HG02610 (cell line): ENCODE measurements at regions not wholly inside any gene's neighbourhood (a gene's known extent, or its start where the extent isn't known, plus 50 kb on each side); places are given as distances from the start of the nearest gene placed in this dataset.

Source experiments
- ATAC-seq: cut with Tn5 transposase; IDR thresholded peaks from one replicate; pipeline ENCODE4 v1.9.1; 2021; ENCODE audit warnings: mild to moderate bottlenecking, moderate library complexity; ENCODE audit not compliant: unreplicated experiment

DNA sequence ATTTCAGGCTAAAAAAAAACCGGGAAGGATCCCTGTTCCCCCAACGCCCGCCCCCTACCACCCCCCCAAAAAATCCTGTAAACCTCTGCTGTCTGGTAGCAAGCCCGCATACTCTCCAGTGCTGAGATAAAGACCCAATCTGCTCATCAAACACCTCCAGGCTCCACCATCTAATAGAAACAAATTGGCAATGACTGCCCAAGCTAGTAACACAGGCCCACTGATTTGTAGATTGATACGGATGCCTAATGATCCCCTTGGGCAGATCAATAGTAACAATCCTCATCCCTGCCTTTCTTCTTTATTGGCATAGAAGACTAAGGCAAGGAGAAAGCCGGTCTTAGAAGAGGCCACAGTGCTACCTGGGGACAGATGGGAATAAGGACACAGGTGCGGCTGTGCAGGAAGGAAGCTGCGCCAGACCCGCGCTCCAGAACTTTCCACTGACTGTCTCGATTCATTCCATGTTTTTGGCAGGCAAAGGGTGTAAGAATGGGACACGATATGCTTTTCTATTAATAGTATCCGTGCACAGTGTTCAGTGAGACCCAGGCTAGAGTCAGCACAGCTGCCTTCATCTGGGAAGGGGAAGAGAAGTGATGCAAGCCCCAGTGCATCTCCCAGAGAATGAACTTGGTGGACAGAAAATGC, 407.6 kb upstream of the PSMD7 start:
- ATAC-seq = no peak

DNA sequence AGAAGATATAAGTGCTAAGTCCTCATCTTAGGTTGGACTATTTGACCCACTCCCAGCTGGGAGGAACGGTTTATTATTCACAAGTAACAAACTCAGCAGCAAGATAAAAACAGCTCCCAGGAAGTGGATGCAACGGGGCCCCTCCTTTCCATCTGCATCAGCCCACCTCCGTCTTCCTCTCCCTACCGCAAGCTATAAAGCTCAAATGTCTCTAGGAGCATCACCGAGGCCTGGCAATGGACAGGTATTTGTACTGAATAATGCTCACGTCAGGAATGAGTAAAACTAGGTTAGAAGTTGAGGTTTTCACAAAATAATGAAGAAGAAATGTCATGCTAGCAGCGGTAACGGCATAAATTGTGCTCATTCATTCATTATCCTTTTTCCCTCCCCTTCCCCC, 408.7 kb upstream of the PSMD7 start:
- no peak for ATAC-seq

DNA sequence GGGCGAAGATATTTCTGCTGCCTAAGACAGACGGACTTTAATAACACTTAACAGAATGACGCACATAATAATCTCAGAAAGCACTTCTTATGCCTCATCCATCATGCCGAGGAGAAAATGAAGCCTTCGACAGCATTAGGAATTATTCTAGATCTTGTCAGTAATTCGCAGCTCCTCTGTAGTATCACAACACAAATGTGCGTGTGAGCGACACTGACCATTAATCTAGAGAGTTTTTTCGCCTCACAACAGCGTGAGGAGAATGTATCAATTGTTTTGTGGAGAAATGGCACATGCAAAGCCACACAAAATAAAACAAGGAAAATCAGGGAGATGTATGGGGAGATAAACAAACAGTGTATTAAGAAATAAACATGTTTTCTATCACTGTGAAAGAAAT, 410.2 kb upstream of the PSMD7 start:
- no peak for ATAC-seq

DNA sequence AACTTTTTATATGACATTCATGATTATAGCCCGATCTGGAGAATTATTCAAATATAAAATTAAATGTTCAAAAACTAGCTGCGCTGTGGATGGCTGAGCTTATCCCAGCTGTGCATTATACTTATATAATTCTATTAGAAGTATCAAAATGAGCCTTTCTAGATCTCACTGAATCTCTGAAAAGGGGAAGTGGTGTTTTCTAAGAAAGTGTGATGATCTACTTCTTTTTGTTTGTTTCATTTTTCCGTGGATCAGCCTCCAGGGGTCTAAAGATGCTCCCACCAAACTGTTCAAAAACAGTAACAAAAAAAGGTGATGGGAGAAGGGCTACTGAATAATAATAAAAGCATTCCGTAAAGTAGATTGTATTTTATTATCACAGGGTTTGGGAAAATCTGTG, 411.3 kb upstream of the PSMD7 start:
- ATAC-seq = no peak

DNA sequence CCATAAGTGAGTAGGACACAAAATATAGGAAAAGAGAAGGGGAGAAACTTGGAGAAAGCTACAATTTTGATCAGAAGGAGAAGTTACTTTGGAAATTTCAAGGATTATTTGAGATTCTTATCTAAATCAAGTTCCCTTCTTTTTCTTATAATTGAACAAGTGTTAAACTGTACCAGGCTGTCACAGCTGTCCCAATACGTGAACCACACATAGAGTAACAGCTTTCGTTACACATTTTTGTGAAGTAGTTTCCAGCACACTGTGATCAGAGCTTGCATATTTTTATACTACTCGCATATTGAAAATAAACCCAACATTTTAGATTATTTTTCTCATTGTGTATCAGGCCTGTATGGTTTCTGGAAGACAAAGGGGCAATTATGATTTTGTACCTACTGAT, 412.8 kb upstream of the PSMD7 start:
- no peak for ATAC-seq

DNA sequence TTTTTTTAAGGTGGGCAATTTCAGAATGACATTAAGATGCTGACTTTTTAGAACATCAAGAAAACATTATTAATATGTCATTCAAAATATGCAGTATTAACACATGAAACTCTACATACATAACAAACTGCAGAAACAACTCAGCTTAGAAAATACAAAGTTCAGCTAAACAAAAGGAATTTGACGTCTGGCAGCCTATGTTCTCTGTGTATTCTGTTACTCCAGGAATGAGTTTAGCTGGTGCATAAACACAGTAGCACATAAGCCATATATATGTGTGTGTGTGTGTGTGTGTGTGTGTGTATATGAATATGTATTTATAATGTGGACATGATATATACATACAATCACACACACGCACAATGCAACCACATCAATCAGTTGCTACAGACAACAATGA, 413.5 kb upstream of the PSMD7 start:
- ATAC-seq = no peak

DNA sequence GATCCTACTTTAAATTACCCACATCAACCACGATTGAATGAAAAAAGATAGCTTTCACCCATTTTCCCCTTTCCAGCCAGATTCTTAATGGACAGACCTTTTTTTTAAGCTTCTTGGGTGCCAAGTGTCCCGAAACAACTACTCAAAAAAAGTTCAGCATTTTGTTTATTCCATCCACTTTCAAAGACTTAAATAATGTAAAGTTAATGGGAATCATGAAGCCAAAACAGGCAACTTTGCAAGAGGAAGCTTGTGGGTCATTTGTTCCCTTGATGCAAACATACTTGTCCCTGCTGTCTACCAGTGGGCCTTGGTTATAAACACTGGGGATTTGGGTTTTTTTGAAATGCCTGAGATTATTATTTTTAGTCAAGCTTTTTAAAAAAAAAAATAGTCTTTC, 414.0 kb upstream of the PSMD7 start:
- no peak for ATAC-seq

DNA sequence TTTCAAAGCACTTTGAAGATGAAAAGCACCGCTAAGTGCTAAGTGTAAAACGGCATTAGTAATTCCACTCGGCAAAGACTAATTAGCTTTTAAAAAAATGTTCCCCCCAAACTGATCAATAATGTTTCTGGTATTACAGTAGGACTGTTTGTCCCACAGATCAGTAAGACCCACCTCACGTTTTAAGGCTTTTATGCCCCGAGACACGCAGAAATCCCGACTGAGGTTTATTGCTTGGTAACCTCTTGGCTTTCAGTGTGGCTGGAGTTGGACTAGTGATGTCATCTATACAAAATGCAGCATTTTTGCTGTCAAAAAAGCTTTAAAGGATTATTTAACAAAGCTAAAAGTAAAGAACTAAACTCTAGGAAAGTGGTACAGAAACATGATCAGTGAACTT, 414.6 kb upstream of the PSMD7 start:
- ATAC-seq = no peak

DNA sequence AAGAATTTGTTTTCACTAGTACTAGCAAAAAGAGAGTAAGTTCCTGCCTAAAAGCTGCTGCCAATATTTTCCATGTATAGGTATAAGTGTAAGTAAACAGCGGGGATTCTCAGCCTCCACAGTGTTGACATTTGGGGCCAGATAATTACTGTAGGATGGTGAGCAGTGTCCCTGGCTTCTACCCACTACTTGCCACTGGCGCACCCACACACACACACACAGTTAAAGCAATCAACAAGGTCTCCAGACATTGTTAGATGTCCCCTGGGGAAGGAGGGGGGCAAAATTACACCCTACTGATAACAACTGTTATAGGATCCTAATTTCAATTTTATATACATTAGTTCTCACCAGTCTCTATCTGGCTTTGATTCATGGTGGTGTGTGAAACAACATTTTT, 417.0 kb upstream of the PSMD7 start:
- ATAC-seq = no peak

DNA sequence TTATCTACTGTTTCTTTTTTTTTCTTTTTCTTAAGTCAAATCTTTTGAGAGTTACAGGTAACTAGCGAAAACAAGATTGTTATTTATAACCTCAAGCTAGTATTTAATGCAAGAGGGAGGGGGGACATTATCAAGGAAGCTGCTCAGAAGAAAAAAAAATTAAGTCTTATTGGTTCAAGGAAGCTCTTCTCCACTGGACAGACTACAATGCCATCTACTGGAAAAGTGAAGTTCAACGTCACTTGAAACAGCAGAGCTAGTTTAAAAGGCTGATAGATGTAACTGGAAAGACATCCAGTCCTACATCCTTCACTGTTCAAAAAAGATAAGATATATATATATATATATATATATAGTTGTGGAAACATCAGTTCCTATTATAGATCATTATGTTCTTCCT, 418.0 kb upstream of the PSMD7 start:
- ATAC-seq = no peak

DNA sequence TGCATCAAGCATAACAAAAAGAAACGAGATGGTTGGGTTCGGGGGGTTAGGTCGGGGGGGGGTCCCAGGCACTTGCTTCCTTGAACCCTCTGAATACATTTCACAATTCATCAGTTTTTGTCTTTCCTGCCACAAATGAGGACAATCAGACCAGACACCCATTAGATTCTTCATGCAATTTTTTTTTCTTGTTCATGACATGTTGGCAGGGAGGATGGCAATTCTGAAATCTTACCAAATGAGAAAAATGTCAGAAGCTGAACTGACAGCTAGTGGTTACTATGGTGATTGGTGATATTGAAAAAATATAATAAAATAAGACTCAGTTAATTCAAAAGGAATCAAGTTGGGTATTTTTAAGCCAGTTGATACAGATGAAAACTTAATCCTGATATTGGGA, 419.5 kb upstream of the PSMD7 start:
- no peak for ATAC-seq

DNA sequence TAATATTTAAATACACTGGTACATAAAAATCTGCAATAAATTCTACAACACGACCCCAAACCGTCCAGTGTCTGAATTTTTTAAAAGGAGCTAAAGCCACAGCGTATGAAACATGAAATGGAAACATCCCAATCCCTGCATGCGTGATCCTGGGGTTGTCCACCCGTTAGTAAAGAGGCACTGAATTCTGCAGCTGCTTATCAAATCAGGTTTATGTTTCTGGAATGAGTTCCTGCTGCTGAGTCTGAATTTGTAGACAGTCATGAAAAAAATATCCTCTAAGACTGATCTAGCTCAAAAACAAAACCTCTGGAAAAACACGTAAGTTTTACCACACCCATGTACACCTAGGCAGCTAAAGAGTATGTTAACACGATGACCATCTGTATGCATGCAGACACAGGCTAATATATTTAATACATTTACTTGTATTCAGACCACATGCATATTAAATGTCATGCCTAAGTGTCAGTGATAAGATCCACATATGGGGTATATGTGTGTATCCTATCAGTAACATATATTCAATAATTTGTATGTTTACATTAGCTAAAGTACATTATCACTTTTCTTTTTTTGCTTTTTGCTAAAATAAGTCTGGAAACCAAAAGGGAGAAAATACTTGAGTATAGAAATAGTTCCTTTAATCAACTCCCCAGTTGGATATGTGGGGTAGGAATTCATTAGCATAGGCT, 420.5 kb upstream of the PSMD7 start:
- ATAC-seq = no peak

DNA sequence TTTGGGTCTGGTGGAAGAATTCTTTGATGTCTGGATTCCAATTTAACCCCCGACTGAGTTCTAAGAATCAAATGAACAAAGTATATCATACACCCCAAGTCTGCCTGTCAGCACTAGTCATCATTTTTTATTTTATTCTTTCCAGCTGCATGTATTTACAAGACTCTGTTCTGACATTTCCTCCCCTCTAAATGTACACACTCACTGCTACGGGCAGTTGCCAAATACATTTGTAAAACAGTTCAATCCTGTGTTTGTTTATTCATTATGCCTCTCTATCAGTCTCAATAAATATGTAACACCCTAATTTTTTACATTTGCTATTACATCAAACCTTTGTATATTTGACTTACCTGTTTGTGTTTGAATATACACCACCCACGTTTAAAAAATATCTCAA, 422.3 kb upstream of the PSMD7 start:
- no peak for ATAC-seq

DNA sequence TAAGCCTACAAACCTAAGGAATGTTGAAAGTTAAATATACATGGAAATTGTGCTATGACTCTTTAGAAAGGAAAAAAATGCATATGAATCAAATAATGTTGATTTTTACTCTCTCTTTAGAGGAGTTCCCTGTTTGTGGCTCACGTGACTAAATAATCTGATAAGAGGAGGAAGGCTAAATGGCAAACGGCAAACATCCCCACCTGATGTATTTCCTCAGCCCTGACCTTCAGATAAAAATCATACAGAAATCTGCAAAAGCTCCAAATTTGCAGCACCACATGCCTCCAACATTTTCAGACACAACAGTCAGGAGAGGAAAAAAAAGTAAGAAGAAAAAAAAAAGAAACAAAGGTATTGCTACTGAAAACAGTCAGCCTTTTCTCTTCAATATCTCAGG, 423.0 kb upstream of the PSMD7 start:
- no peak for ATAC-seq

DNA sequence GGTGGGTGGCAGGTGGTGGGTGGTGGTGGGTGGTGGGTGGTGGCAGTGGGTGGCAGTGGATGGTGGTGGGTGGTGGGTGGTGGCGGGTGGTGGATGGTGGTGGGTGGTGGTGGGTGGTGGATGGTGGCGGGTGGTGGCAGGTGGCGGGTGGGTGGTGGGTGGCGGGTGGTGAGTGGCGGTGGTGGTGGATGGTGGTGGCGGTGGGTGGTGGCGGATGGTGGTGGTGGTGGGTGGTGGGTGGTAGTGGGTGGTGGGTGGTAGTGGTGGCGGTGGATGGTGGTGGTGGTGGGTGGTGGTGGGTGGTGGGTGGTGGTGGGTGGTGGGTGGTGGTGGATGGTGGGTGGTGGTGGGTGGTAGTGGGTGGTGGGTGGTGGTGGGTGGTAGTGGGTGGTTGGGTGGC, 423.8 kb upstream of the PSMD7 start:
- no peak for ATAC-seq

DNA sequence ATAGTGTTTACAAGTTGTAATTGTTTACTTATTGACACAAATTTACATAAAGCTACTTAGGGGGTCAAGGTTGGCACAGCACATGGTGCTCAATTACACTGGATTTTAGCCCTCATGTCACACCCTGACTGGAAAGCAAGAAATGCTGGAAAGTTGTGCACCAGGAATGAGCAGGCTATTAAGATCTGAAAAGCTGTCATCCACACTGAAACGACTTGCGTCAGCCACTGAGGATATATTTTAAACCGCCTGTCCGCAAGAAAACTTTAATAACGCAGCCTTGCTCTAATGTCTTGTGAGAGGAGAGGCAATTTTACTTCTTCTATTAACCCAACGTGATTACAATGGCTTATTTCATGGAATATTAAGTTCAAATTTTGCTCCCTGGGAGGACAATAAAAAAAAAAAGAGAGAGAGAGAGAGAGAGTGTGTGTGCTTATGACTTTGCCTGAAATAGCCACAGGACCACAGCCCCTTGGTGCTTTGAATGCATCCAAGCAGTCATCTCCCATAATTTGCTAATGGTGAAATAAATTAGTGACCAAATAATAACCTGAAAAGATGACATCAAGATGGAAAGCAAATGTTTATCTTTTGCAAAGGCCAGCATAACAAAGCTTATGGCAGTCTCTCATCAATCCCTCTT, 425.4 kb upstream of the PSMD7 start:
- no peak for ATAC-seq

DNA sequence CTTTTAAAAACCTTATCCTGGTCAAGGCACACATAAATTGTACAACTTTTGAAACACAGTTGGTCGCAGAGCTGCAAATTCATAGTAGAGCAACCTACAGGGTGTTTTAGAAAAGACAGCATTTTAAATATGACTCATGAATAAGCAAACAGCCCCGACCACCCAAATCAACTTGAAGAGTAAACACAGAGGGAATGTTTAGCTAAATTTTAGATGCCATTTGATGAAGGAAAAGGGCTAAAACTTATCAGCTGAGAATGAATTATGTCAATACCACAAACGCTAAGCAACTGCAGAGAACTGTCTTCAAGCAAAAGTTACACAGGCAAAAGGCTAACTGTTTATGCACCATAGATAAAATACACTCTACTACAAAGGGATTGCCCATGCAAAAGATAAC, 427.5 kb upstream of the PSMD7 start:
- no peak for ATAC-seq

DNA sequence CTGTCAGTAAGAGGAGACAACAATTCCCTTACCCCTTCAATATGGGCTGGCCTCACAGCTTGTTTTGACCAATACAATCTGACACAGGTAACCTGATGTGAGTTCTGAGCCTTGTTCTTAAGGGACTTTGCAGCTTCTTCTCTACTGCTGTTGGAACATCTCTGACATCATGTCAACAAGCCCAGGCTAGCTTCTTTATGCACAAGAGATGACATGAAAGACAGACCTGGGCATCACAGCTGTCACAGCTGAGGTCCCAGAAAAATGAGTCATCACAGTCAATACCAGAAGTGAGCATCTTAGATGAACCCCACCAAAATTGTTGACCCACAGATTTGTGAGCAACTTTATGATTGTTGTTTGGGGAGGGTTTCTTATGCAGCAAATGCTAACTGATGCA, 431.7 kb upstream of the PSMD7 start:
- no peak for ATAC-seq

DNA sequence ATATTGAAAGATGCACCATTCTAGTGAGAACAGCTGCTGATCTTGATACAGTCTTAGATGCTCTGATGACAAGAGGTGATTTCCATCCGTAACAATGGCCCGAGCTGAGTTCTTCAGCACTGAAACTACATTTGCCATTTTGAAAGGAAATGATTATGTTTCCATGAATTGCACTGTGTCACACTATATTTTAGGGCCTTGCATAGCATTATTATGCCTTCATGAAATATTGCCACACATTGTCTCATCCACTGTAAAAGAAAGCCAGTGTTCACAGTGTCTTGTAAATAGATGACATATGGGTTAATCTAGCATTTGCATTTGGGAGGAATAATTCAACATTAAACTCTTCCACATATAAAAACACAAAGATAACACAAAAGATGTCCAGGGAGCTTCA, 438.3 kb upstream of the PSMD7 start:
- ATAC-seq = no peak

DNA sequence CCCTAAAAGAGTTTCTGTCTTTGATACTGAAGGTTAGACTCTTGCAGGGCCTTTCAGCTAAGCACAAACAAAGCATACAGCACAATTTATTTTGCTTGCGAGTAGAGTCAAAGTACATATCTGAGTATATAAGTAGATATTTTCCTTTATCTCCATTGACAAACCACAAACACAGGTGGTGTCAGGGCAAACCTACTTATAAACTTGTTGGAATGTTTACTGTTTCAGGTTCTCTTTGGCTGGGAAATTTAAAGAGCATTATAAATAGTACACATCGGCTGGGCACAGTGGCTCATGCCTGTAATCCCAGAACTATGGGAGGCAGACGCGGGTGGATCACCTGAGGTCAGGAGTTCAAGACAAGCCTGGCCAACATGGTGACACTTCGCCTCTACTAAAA, 442.6 kb upstream of the PSMD7 start:
- no peak for ATAC-seq

DNA sequence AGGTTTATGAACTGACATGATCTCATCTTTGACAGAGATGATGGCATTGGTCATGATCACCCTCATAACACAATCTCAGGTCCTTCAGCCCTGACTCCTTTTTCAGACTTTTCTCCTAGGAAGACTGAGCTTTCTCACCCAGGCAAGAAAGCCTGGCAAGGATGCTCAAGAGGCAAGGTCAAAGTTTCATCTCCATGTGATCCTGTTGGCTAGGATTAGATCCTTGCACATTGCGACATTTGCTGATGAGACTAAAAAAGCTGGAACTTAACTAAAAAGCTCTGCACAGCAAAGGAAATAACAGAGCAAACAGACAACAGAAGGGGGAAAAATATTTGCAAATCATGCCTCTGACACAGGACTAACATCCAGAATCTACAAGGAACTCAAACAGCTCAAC, 444.1 kb upstream of the PSMD7 start:
- no peak for ATAC-seq

DNA sequence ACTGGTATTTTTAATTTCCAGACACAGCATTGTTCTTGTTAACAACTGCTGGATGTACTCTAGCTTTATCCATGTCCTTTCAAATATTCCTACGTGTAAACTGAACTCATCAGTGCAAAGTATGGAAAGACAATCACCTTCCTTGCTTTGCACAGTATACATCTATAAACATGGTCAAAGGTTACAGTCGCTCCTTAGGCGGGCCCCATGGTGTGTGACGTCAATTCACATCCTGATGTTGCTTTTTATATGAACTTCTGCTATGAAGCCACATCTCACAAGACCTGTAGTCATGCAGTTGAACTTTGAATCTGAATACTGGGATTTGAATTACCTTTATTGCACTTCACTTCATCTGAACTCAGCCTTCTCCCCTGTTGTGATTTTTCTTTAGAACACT, 447.6 kb upstream of the PSMD7 start:
- ATAC-seq = no peak

DNA sequence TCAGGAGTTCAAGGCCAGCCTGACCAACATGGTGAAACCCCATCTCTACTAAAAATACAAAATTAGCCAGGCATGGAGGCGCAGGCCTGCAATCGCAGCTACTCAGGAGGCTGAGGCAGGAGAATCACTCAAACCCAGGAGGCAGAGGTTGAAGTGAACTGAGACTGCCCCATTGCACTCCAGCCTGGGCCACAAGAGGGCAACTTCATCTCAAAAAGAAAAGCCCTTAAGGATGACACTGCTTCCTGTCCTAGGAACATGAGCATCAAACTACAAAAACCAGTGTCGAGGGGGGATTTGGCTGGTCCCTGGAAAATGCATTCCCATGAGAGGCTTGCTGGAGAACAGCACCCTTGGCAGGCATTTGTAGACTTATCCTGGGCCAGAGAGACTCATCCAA, 449.5 kb upstream of the PSMD7 start:
- no peak for ATAC-seq
